HG03457 (cell line): ENCODE measurements at regions not wholly inside any gene's neighbourhood (a gene's known extent, or its start where the extent isn't known, plus 50 kb on each side); places are given as distances from the start of the nearest gene placed in this dataset.
"Not testable (repeated sequence)": the region's sequence is repeated elsewhere in the genome, so short reads cannot be mapped to it uniquely, and the experiment has no call there.

Experiments used
- ATAC-seq: cut with Tn5 transposase; IDR thresholded peaks from one replicate; pipeline ENCODE4 v1.9.1; 2021; ENCODE audit warnings: moderate number of reproducible peaks; ENCODE audit not compliant: unreplicated experiment

GRCh38 chr2:34261701-34262100 lies 662.6 kb upstream of the FAM98A start:
- ATAC-seq, result no peak

- no peak for ATAC-seq
These were observed 655.3 kb upstream of the FAM98A start for GRCh38 chr2:34254272-34254878.

- ATAC-seq, result no peak
These were observed 653.0 kb upstream of the FAM98A start for GRCh38 chr2:34252111-34252510.

- ATAC-seq, result no peak
These were observed 652.5 kb upstream of the FAM98A start for GRCh38 chr2:34251578-34251977.

GRCh38 chr2:34244195-34244594 lies 645.1 kb upstream of the FAM98A start:
- no peak for ATAC-seq

- no peak for ATAC-seq
These were observed 643.6 kb upstream of the FAM98A start for GRCh38 chr2:34242763-34243123.

GRCh38 chr2:34241905-34242762 lies 643.0 kb upstream of the FAM98A start:
- no peak for ATAC-seq

GRCh38 chr2:34239511-34239910 lies 640.4 kb upstream of the FAM98A start:
- ATAC-seq, result no peak

GRCh38 chr2:34234823-34235222 lies 635.7 kb upstream of the FAM98A start:
- ATAC-seq, result no peak

GRCh38 chr2:34229998-34230397 lies 630.9 kb upstream of the FAM98A start:
- no peak for ATAC-seq

- ATAC-seq, result no peak
These were observed 616.1 kb upstream of the FAM98A start for GRCh38 chr2:34215174-34215573.

- not testable (repeated sequence) for ATAC-seq
These were observed 611.3 kb upstream of the FAM98A start for GRCh38 chr2:34210382-34210781.

GRCh38 chr2:34204560-34204959 lies 605.5 kb upstream of the FAM98A start:
- no peak for ATAC-seq

- no peak for ATAC-seq
These were observed 602.0 kb upstream of the FAM98A start for GRCh38 chr2:34201099-34201498.

- no peak for ATAC-seq
These were observed 600.9 kb upstream of the FAM98A start for GRCh38 chr2:34199971-34200370.

GRCh38 chr2:34193164-34193563 lies 594.1 kb upstream of the FAM98A start:
- ATAC-seq, result no peak

- no peak for ATAC-seq
These were observed 589.6 kb upstream of the FAM98A start for GRCh38 chr2:34188464-34189303.

- no peak for ATAC-seq
These were observed 580.4 kb upstream of the FAM98A start for GRCh38 chr2:34179511-34179910.

GRCh38 chr2:34178482-34178881 lies 579.4 kb upstream of the FAM98A start:
- ATAC-seq, result no peak

- no peak for ATAC-seq
These were observed 577.6 kb upstream of the FAM98A start for GRCh38 chr2:34176693-34177092.

- ATAC-seq, result no peak
These were observed 575.4 kb upstream of the FAM98A start for GRCh38 chr2:34174506-34174905.

GRCh38 chr2:34162231-34162630 lies 563.1 kb upstream of the FAM98A start:
- no peak for ATAC-seq
